ENCODE measurements at regions not wholly inside any gene's neighbourhood (a gene's known extent, or its start where the extent isn't known, plus 50 kb on each side); places are given as distances from the start of the nearest gene placed in this dataset.

DNA sequence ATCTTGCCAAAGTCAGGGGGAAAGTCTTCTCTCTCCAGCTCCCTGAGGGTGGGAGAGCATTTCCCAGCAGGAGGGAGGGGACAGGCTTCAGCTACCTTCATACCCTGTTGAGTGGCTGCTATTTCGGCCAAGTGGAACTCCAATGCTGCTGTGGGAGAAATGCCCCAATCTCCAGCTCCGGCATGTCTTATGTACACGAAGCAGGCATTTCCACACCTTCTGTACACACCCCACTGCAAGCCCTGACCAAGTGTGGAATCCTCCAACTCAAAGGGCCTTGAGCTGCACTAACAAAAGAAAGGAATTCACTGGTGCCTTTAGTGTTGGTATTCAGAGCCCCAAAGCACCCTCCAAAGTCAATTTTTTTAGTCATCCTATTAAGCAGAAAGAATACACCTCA is 313.6 kb upstream of the NT5E start:
- ChIA-PET CTCF (interaction anchor here (1.4 kb wide), 1 partner anchor 9 kb away, joined by 4 read pairs; no protein-coding TSS in a partner anchor), POLR2A (no interaction called here)
- no peak for DNase-seq (ENCODE audit: low read depth, low spot score)
- no peak overlapping the region for H3K4me3 ChIP-seq (ENCODE audit: low read depth, low read length)
- TF ChIP-seq, protein P1, sequence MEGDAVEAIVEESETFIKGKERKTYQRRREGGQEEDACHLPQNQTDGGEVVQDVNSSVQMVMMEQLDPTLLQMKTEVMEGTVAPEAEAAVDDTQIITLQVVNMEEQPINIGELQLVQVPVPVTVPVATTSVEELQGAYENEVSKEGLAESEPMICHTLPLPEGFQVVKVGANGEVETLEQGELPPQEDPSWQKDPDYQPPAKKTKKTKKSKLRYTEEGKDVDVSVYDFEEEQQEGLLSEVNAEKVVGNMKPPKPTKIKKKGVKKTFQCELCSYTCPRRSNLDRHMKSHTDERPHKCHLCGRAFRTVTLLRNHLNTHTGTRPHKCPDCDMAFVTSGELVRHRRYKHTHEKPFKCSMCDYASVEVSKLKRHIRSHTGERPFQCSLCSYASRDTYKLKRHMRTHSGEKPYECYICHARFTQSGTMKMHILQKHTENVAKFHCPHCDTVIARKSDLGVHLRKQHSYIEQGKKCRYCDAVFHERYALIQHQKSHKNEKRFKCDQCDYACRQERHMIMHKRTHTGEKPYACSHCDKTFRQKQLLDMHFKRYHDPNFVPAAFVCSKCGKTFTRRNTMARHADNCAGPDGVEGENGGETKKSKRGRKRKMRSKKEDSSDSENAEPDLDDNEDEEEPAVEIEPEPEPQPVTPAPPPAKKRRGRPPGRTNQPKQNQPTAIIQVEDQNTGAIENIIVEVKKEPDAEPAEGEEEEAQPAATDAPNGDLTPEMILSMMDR (IDR thresholded peaks at IDR 0.05; ENCODE audit: insufficient read depth, low read length, missing control alignments) = no peak

DNA sequence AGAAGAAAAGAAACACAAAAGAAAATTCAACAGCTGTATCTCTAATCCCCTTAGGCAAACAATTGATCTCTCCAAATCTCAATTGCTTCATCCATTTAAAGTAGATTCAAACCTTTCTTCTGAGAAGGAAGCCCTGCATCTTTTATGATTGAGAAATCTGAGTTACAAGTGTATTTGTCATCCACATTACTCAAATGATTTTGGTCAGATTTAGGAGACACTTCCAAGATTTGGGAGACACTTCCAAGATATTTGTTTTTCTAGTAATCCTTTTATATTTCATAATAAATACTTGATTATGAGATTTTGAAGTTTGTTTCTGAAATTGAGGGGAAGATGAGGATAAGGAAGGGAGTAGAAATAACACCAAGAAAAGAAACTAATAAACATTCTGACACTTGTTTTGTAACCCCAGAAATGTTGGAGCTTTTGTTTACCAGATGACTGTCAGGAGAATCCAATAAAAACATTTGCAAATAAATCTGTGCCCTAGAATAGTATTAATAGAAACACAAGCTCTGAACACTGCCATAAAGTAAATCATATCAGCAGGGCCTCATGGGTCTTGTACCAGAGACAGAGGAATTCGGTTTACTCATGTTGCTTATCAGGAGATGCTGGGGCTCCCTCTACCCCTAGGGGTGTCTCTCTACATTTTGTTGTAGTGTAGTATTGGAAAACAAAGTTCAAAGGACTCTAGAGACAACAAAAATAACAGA is 314.3 kb upstream of the NT5E start:
- H3K4me3 ChIP-seq (ENCODE audit: low read depth, low read length) = no peak overlapping the region
- no peak for DNase-seq (ENCODE audit: low read depth, low spot score)
- ChIA-PET POLR2A (interaction anchor here (0.7 kb wide), 1 partner anchor 543 kb away, joined by 3 read pairs; no protein-coding TSS in a partner anchor), CTCF (interaction anchor here (1.3 to 1.4 kb wide), 2 partner anchors 8 to 120 kb away, joined by 4 read pairs; no protein-coding TSS in a partner anchor)
- TF ChIP-seq, protein P1 (IDR thresholded peaks at IDR 0.05; ENCODE audit: insufficient read depth, low read length, missing control alignments) = no peak

DNA sequence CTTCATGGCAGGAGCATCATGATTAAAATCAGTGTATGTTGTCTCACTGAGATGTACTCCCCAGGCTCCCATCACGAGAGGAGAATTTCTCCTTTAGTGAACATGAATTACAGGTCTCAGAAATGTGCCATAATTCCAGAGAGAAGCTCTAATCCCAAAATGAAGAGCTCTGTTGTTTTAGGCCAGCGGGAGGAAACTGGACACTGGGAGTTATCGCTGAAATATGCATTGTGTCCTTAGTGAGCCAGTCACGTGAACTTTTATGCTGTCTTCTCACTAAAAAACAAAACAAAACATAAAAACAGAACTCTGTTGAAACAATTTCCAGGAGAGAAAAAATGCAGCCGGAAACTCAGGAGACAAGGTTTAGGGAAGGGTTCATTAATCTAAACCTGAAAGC is 315.7 kb upstream of the NT5E start:
- CTCF ChIA-PET = no interaction called here
- TF ChIP-seq, protein P1 (IDR thresholded peaks at IDR 0.05; ENCODE audit: insufficient read depth, low read length, missing control alignments) = no peak
- POLR2A ChIA-PET = no interaction called here
- H3K4me3 ChIP-seq (ENCODE audit: low read depth, low read length) = no peak overlapping the region
- no peak for DNase-seq (ENCODE audit: low read depth, low spot score)

DNA sequence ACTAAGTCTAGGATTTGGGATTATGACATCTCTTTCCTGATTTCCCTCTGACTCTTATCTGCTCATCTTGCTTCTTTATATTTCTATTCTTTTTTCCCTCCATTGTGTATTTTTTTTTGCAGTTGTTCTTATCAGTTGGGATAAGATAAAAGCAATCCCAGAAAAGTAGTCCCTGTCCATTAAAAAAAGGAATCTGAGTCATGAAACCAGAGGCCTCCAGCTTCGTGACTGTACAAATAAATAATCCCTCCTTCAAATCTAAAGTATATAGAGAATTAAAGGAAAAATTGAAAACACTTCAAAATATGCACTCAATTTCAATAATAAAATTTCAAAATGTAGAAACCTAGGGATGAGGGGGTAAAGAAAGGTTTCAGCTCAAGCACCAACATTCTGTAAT is 317.8 kb upstream of the NT5E start:
- TF ChIP-seq, protein P1 (IDR thresholded peaks at IDR 0.05; ENCODE audit: insufficient read depth, low read length, missing control alignments) = no peak
- ChIA-PET POLR2A (no interaction called here), CTCF (interaction anchor here (0.9 kb wide), 1 partner anchor 9 kb away, joined by 3 read pairs; no protein-coding TSS in a partner anchor)
- DNase-seq (ENCODE audit: low read depth, low spot score) = no peak
- H3K4me3 ChIP-seq (ENCODE audit: low read depth, low read length) = no peak overlapping the region

DNA sequence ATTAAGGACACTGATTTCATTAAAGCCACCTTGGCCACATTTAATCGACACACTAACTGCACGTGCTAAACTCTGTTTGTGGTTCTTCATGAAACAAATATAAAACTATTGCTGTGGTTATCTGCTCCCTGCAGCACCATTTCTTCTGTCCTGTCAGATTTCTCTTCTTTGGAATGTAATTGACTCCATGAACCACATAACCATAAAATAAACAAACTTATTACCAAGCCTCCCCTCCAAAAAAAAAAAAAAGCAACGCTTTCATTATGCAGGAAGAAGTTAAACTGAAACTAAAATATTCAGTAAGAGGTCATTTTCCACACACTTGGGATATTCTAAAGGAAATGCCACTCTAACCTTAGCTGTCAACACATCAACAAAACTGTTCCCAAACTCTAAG is 319.1 kb upstream of the NT5E start:
- DNase-seq (ENCODE audit: low read depth, low spot score) = no peak
- POLR2A ChIA-PET = no interaction called here
- CTCF ChIA-PET = no interaction called here
- TF ChIP-seq, protein P1 (IDR thresholded peaks at IDR 0.05; ENCODE audit: insufficient read depth, low read length, missing control alignments) = no peak
- H3K4me3 ChIP-seq (ENCODE audit: low read depth, low read length) = no peak overlapping the region

DNA sequence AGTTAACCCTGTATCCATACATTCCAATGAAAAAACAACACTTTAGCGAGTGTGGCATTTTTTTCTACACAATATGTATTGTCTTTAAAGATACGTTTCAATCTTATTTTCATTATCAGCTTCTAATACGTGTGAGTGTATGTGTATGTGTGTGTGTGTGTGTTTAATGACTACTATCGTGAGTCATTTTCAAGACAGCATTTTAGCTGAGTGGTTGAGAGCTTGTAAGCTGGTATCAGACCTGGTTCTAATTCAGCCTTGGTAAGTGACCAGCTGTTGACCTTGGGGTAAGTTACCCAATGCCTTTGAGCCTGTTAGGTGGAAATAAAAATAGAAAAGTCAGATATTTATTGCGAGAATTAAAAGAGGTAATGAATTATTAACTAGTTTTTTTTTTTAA is 320.0 kb upstream of the NT5E start:
- ChIA-PET POLR2A (no interaction called here), CTCF (interaction anchor here (0.9 to 1.4 kb wide), 2 partner anchors 114 to 367 kb away, joined by 4 to 5 read pairs; no protein-coding TSS in a partner anchor)
- TF ChIP-seq, protein P1 (IDR thresholded peaks at IDR 0.05; ENCODE audit: insufficient read depth, low read length, missing control alignments) = no peak
- no peak for DNase-seq (ENCODE audit: low read depth, low spot score)
- H3K4me3 ChIP-seq (ENCODE audit: low read depth, low read length) = no peak overlapping the region

Data from AG04449 (cell line).